ENCODE measurements at regions not wholly inside any gene's neighbourhood (a gene's known extent, or its start where the extent isn't known, plus 50 kb on each side); places are given as distances from the start of the nearest gene placed in this dataset.

DNA sequence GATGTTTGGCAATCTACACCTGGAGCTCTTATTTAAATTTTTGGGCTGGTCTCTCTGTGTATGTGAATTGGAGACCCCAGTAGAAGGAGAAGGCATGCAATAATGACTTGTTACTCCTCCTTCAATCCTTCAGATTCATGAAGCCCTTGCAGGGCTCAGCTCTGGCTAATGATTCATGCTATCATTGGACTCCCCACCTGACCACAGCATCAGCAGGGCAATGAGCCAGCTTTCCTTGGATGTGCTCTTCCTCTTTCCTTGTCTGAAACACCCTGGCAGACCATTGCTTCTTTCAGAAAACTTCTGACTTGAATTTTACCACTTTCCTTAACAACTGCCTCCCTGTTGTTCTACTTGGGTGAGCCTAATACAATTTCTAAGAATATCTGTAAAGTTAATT is 1019.2 kb downstream of the AACS start:
- TF ChIP-seq CREB1 (IDR thresholded peaks at IDR 0.05; ENCODE audit: low read depth) (no peak), ZBTB7A (IDR thresholded peaks at IDR 0.05; ENCODE audit: low read depth) (no peak), EGR1 (IDR thresholded peaks at IDR 0.05) (no peak), TCF12 (IDR thresholded peaks at IDR 0.05; ENCODE audit: low read depth) (no peak), CEBPB (IDR thresholded peaks at IDR 0.05) (no peak), EP300 (IDR thresholded peaks at IDR 0.05; ENCODE audit: borderline replicate concordance) (no peak), USF1 (IDR thresholded peaks at IDR 0.05) (no peak), TEAD4 (IDR thresholded peaks at IDR 0.05) (no peak), YY1 (IDR thresholded peaks at IDR 0.05; ENCODE audit: low read depth) (no peak), TAF1 (IDR thresholded peaks at IDR 0.05; ENCODE audit: low read depth) (no peak), NFIC (IDR thresholded peaks at IDR 0.05) (no peak), FOXM1 (IDR thresholded peaks at IDR 0.05; ENCODE audit: borderline replicate concordance, low read depth) (no peak), RAD21 (IDR thresholded peaks at IDR 0.05; ENCODE audit: low read depth) (no peak)
- TF ChIP-seq, protein P1, sequence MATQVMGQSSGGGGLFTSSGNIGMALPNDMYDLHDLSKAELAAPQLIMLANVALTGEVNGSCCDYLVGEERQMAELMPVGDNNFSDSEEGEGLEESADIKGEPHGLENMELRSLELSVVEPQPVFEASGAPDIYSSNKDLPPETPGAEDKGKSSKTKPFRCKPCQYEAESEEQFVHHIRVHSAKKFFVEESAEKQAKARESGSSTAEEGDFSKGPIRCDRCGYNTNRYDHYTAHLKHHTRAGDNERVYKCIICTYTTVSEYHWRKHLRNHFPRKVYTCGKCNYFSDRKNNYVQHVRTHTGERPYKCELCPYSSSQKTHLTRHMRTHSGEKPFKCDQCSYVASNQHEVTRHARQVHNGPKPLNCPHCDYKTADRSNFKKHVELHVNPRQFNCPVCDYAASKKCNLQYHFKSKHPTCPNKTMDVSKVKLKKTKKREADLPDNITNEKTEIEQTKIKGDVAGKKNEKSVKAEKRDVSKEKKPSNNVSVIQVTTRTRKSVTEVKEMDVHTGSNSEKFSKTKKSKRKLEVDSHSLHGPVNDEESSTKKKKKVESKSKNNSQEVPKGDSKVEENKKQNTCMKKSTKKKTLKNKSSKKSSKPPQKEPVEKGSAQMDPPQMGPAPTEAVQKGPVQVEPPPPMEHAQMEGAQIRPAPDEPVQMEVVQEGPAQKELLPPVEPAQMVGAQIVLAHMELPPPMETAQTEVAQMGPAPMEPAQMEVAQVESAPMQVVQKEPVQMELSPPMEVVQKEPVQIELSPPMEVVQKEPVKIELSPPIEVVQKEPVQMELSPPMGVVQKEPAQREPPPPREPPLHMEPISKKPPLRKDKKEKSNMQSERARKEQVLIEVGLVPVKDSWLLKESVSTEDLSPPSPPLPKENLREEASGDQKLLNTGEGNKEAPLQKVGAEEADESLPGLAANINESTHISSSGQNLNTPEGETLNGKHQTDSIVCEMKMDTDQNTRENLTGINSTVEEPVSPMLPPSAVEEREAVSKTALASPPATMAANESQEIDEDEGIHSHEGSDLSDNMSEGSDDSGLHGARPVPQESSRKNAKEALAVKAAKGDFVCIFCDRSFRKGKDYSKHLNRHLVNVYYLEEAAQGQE (IDR thresholded peaks at IDR 0.05; ENCODE audit: low read depth): no peak
- TF ChIP-seq, protein P2, sequence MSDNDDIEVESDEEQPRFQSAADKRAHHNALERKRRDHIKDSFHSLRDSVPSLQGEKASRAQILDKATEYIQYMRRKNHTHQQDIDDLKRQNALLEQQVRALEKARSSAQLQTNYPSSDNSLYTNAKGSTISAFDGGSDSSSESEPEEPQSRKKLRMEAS (IDR thresholded peaks at IDR 0.05): no peak

- TF ChIP-seq TCF12 (IDR thresholded peaks at IDR 0.05; ENCODE audit: low read depth) (no peak), TEAD4 (IDR thresholded peaks at IDR 0.05) (no peak), NFIC (IDR thresholded peaks at IDR 0.05) (no peak), YY1 (IDR thresholded peaks at IDR 0.05; ENCODE audit: low read depth) (no peak), TAF1 (IDR thresholded peaks at IDR 0.05; ENCODE audit: low read depth) (no peak), CEBPB (IDR thresholded peaks at IDR 0.05) (no peak), RAD21 (IDR thresholded peaks at IDR 0.05; ENCODE audit: low read depth) (no peak), EP300 (IDR thresholded peaks at IDR 0.05; ENCODE audit: borderline replicate concordance) (no peak)
- TF ChIP-seq, protein P1 (IDR thresholded peaks at IDR 0.05; ENCODE audit: low read depth): no peak
These were observed 1021.0 kb downstream of the AACS start for GRCh38 chr12:126086242-126086641.

GRCh38 chr12:126087692-126088091 is 1022.5 kb downstream of the AACS start:
- TF ChIP-seq EP300 (IDR thresholded peaks at IDR 0.05; ENCODE audit: borderline replicate concordance) (no peak), FOXM1 (IDR thresholded peaks at IDR 0.05; ENCODE audit: borderline replicate concordance, low read depth) (no peak), CREB1 (IDR thresholded peaks at IDR 0.05; ENCODE audit: low read depth) (no peak), NFIC (IDR thresholded peaks at IDR 0.05) (no peak), ZBTB7A (IDR thresholded peaks at IDR 0.05; ENCODE audit: low read depth) (no peak), TCF12 (IDR thresholded peaks at IDR 0.05; ENCODE audit: low read depth) (no peak), RAD21 (IDR thresholded peaks at IDR 0.05; ENCODE audit: low read depth) (no peak), USF1 (IDR thresholded peaks at IDR 0.05) (no peak), CEBPB (IDR thresholded peaks at IDR 0.05) (no peak), YY1 (IDR thresholded peaks at IDR 0.05; ENCODE audit: low read depth) (no peak), TEAD4 (IDR thresholded peaks at IDR 0.05) (no peak), EGR1 (IDR thresholded peaks at IDR 0.05) (no peak), TAF1 (IDR thresholded peaks at IDR 0.05; ENCODE audit: low read depth) (no peak)
- TF ChIP-seq, protein P2 (IDR thresholded peaks at IDR 0.05): no peak
- TF ChIP-seq, protein P1 (IDR thresholded peaks at IDR 0.05; ENCODE audit: low read depth): no peak

- no peak for TF ChIP-seq TCF12 (IDR thresholded peaks at IDR 0.05; ENCODE audit: low read depth)
- TF ChIP-seq USF1 (IDR thresholded peaks at IDR 0.05): peak; percentile 85
These were observed 1028.7 kb downstream of the AACS start for GRCh38 chr12:126093908-126094307.
